Heart right ventricle (tissue), 16 donors: ENCODE measurements at regions not wholly inside any gene's neighbourhood (a gene's known extent, or its start where the extent isn't known, plus 50 kb on each side); places are given as distances from the start of the nearest gene placed in this dataset.

ENCODE experiments used
- ATAC-seq, 8 donors: fragments of 200-7000 bp; cut with Tn5 transposase; one replicate each; pipeline ENCODE4 v1.9.1; 2020; ENCODE audit warnings: mild to moderate bottlenecking in 8 of 8, moderate library complexity in 8 of 8, moderate number of reproducible peaks in 1 of 8
- DNase-seq, 2 donors: peaks; one replicate each; pipeline ENCODE4 v3.0.0-alpha.2; 2020
- H3K27ac ChIP-seq, 10 donors: fragments of 200-600 bp; sonication (generic) in 2 of 10; one replicate each; pipeline versions ENCODE4 v1.5.0 to v1.8.0; 2020 to 2022; ENCODE audit warnings: mild to moderate bottlenecking in 3 of 10
- H3K27me3 ChIP-seq, 7 donors: fragments of 200-600 bp; one replicate each; pipeline ENCODE4 v1.8.0; 2021 to 2022; ENCODE audit warnings: mild to moderate bottlenecking in 2 of 7
- H3K36me3 ChIP-seq, 9 donors: fragments of 200-600 bp; sonication (generic) in 1 of 9; one replicate each; pipeline versions ENCODE4 v1.5.0 to v1.8.0; 2020 to 2022; ENCODE audit warnings: mild to moderate bottlenecking in 2 of 9
- H3K4me1 ChIP-seq, 9 donors: fragments of 200-600 bp; sonication (generic) in 1 of 9; one replicate each; pipeline versions ENCODE4 v1.5.0 to v1.8.0; 2020 to 2022; ENCODE audit warnings: mild to moderate bottlenecking in 4 of 9
- H3K4me3 ChIP-seq, 10 donors: fragments of 200-600 bp; sonication (generic) in 2 of 10; one replicate each; pipeline versions ENCODE4 v1.5.0 to v1.8.0; 2020 to 2022; ENCODE audit warnings: mild to moderate bottlenecking in 7 of 10, moderate library complexity in 2 of 10
- H3K9me3 ChIP-seq, 11 donors: fragments of 200-600 bp in 10 of 11; sonication (generic) in 2 of 11; one replicate each; pipeline versions ENCODE4 v1.5.0 to v1.8.0; 2013 to 2022; ENCODE audit warnings: mild to moderate bottlenecking in 2 of 11, control low read depth in 1 of 11, moderate library complexity in 1 of 11
- WGBS, 2 donors: extraction: QIAGEN DNeasy Blood & Tissue Kit; methylation state at CpG; one replicate each; pipeline ENCODE4 v1.1.7; 2013; ENCODE audit warnings: inconsistent platforms in 1 of 2; 5-methylcytosine and 5-hydroxymethylcytosine counted together
- intact Hi-C, 10 donors: fragments of 100-400 bp; cut with DNase I; formaldehyde crosslinking; loops; one replicate each; pipeline versions ENCODE4 v1.11.1 to v1.14.2; 2022
- TF ChIP-seq, protein P1 (sequence below), 9 donors: fragments of 200-600 bp; sonication (generic) in 2 of 9; IDR thresholded peaks; one replicate each; pipeline versions ENCODE4 v1.5.0 to v1.8.0; 2021 to 2022; ENCODE audit warnings: antibody characterized with exemption in 9 of 9, mild to moderate bottlenecking in 5 of 9, moderate library complexity in 1 of 9
- donor health status: Arrhythmogenic right ventricular cardiomyopathy.
- donor health status: ischemic (EF 13 %, LVEDD 7.1; RV severe dilation, severe dysfunction).
- donor health status: healthy with polysubstance abuse.
- donor health status: DM: no; HTN: yes; CAD: no.
- donor health status: DM: no; HTN: no; CAD: no.
- donor health status: ischemic (EF 25% LVEDD 6.9; RV normal size, moderate dysfunction).
- donor health status: ischemic (EF 25% LVEDD 5.7; RV mildly dilated, moderate dysfunction).
- donor health status: healthy.
- donor health status: DM: yes; HTN: yes; CAD: no.
- donor health status: Ischemic cardiomyopathy.
- donor health status: ischemic (EF 35%, LVEDD 5.7; RV mildly dilated, moderate dysfunction).
- donor health status: nonischemic (EF 11% LVEDD 7.7; RV severe dilation, severe dysfunction).
- donor health status: DM: yes; HTN: yes; CAD: no.
- donor health status: PGD.
- donor health status: ischemic (EF 29% LVEDD 5.4; RV normal size, mild dysfunction).
- donor health status: nonischemic (EF 23%, LVEDD 6.1; RV moderate dilation, normal function).

GRCh38 chr12:92076101-92076500 is 69.5 kb downstream of the BTG1 start:
- TF ChIP-seq, protein P1, sequence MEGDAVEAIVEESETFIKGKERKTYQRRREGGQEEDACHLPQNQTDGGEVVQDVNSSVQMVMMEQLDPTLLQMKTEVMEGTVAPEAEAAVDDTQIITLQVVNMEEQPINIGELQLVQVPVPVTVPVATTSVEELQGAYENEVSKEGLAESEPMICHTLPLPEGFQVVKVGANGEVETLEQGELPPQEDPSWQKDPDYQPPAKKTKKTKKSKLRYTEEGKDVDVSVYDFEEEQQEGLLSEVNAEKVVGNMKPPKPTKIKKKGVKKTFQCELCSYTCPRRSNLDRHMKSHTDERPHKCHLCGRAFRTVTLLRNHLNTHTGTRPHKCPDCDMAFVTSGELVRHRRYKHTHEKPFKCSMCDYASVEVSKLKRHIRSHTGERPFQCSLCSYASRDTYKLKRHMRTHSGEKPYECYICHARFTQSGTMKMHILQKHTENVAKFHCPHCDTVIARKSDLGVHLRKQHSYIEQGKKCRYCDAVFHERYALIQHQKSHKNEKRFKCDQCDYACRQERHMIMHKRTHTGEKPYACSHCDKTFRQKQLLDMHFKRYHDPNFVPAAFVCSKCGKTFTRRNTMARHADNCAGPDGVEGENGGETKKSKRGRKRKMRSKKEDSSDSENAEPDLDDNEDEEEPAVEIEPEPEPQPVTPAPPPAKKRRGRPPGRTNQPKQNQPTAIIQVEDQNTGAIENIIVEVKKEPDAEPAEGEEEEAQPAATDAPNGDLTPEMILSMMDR (IDR thresholded peaks at IDR 0.05) = no peak
- H3K9me3 ChIP-seq = no peaks in the 10 kb centered on the region
- H3K27me3 ChIP-seq = no peaks in the 10 kb centered on the region
- H3K27ac ChIP-seq = peak overlapping the region in 7 of 10 donors; percentile 4 to 62 (median 22)
- H3K4me1 ChIP-seq = peaks cover 11 to 68% (median 36%) of the 10 kb centered on the region in 9 donors
- no peaks in the 10 kb centered on the region for H3K36me3 ChIP-seq
- H3K4me3 ChIP-seq = no peak overlapping the region
- ATAC-seq (no peak), DNase-seq (no peak)
- intact Hi-C loops = loop anchor here in 1 of 10 donors (5.0 kb wide), 1 partner anchor 56 kb away; no protein-coding TSS in a partner anchor

DNA sequence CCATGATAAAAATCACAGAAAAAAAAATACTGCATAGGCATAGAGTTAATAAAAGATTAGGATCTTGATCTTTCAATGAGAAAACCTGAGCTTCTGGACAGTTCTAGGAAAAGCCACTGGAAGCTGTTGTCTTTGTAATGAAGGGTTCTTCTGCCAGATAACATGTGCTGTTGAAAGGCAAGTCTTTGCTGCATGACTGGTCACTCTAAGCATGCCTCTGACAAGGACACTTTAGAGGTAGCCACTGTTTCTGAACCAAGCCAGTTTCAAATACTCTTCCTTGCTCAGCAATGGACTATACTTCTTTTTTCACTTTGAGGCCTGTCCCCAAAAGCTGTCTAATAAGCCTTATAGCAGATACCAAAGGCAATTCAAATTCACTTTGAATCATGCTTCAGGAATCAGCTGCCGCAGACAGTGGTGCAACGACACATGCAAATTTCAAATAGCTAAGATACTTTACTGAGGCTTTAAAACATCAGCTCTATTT is 70.2 kb downstream of the BTG1 start:
- Histone ChIP-seq H3K27me3 (no peaks in the 10 kb centered on the region), H3K27ac (peak overlapping the region in 7 of 10 donors; percentile 4 to 62 (median 22)), H3K9me3 (no peaks in the 10 kb centered on the region), H3K36me3 (no peaks in the 10 kb centered on the region), H3K4me1 (peaks cover 7 to 66% (median 36%) of the 10 kb centered on the region in 9 donors), H3K4me3 (no peak overlapping the region)
- TF ChIP-seq, protein P1 (IDR thresholded peaks at IDR 0.05) = no peak
- peak in 7 of 8 donors; percentile 37 to 80 (median 53) for ATAC-seq
- intact Hi-C loops = loop anchor here in 1 of 10 donors (5.0 kb wide), 1 partner anchor 57 kb away; no protein-coding TSS in a partner anchor
- no peak for DNase-seq
- WGBS, 2 donors = 53 to 58% methylated on average over 2 of the region's 2 CpGs

DNA sequence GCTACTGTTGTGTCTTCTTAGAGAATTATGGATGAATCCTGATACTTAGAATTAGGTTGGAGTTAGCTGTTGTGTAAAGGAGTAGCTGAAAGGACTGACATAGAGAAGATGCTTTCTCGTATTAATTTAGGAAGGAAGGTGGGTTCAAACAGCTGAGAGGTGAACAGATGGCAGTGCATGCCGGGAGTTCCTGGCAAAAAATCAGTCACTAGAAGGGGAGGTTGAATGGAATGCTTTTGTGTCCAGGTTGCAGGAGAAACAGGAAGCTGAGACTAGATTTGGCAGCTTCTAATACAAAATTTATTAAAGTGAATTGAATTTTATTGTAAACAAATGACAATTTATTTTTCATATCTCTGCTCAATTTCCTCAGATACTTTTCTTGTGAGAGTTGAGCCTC is 70.8 kb downstream of the BTG1 start:
- 60 to 67% methylated on average over 2 of the region's 2 CpGs for WGBS, 2 donors
- Histone ChIP-seq H3K9me3 (no peaks in the 10 kb centered on the region), H3K36me3 (no peaks in the 10 kb centered on the region), H3K4me1 (peaks cover 7 to 64% (median 36%) of the 10 kb centered on the region in 9 donors), H3K27me3 (no peaks in the 10 kb centered on the region), H3K4me3 (no peak overlapping the region), H3K27ac (peak overlapping the region in 5 of 10 donors; percentile 4 to 62 (median 22))
- DNase-seq (no peak), ATAC-seq (no peak)
- TF ChIP-seq, protein P1 (IDR thresholded peaks at IDR 0.05) = no peak
- intact Hi-C loops = loop anchor here in 1 of 10 donors (5.0 kb wide), 1 partner anchor 57 kb away; no protein-coding TSS in a partner anchor

- no peak for ATAC-seq
- no peaks in the 10 kb centered on the region for H3K36me3 ChIP-seq
- intact Hi-C loops = no loop called here
- no peak overlapping the region for H3K27ac ChIP-seq
- H3K27me3 ChIP-seq = no peaks in the 10 kb centered on the region
- 90 to 95% methylated on average over 2 of the region's 2 CpGs for WGBS, 2 donors
- no peak overlapping the region for H3K4me3 ChIP-seq
- TF ChIP-seq, protein P1 (IDR thresholded peaks at IDR 0.05) = no peak
- H3K4me1 ChIP-seq = peaks cover 7 to 64% (median 27%) of the 10 kb centered on the region in 9 donors
- DNase-seq = no peak
- H3K9me3 ChIP-seq = no peaks in the 10 kb centered on the region
These were observed 72.6 kb downstream of the BTG1 start for GRCh38 chr12:92073094-92073493.
